Fibroblast of lung (primary cell): ENCODE measurements at regions not wholly inside any gene's neighbourhood (a gene's known extent, or its start where the extent isn't known, plus 50 kb on each side); places are given as distances from the start of the nearest gene placed in this dataset.

Experiments used
- DNase-seq, 2 donors: peaks; one replicate each; pipeline versions ENCODE4 v3.0.0 to v3.0.0-alpha.2; 2010; ENCODE audit warnings: low read depth in 2 of 2
- H2AFZ ChIP-seq: 2 replicates; pipeline ENCODE4 v1.5.1; 2012; ENCODE audit warnings: low read length, control low read depth, inconsistent platforms
- H3K27ac ChIP-seq: 2 replicates; pipeline ENCODE4 v1.5.1; 2011; ENCODE audit warnings: low read length, control low read depth; ENCODE audit not compliant: insufficient read depth
- H3K27me3 ChIP-seq: 2 replicates; pipeline ENCODE4 v1.5.1; 2011; ENCODE audit warnings: mild to moderate bottlenecking, low read length; ENCODE audit not compliant: control insufficient read depth, insufficient read depth
- H3K36me3 ChIP-seq: 2 replicates; pipeline ENCODE4 v1.5.1; 2011; ENCODE audit warnings: low read length; ENCODE audit not compliant: control insufficient read depth, insufficient read depth
- H3K4me1 ChIP-seq: 2 replicates; pipeline ENCODE4 v1.5.1; 2011; ENCODE audit warnings: low read length; ENCODE audit not compliant: control insufficient read depth, insufficient read depth; ENCODE audit errors: extremely low read depth
- H3K4me2 ChIP-seq: 2 replicates; pipeline ENCODE4 v1.5.1; 2011; ENCODE audit warnings: low read length, control low read depth; ENCODE audit not compliant: insufficient read depth; ENCODE audit errors: extremely low read depth
- H3K4me3 ChIP-seq, 4 experiments: fragments of 200-600 bp in 1 of 4; sonication (generic) in 1 of 4; replicated peaks in 1 of 4; 2 replicates each; pipeline ENCODE4 v1.5.1; 2011 to 2016; ENCODE audit warnings: low read length in 4 of 4, low read depth in 3 of 4, mild to moderate bottlenecking in 3 of 4, control low read depth in 2 of 4, inconsistent platforms in 1 of 4, mixed read lengths in 1 of 4; ENCODE audit not compliant: insufficient read depth in 1 of 4; ENCODE audit errors: control extremely low read depth in 1 of 4
- H3K79me2 ChIP-seq: 2 replicates; pipeline ENCODE4 v1.5.1; 2012; ENCODE audit warnings: mild to moderate bottlenecking, low read length, inconsistent platforms; ENCODE audit not compliant: control insufficient read depth, insufficient read depth
- H3K9ac ChIP-seq: 2 replicates; pipeline ENCODE4 v1.5.1; 2011; ENCODE audit warnings: mild to moderate bottlenecking, low read length, control low read depth; ENCODE audit not compliant: insufficient read depth
- H3K9me3 ChIP-seq: 2 replicates; pipeline ENCODE4 v1.5.1; 2012; ENCODE audit warnings: low read depth, low read length; ENCODE audit not compliant: control insufficient read depth, insufficient read depth
- H4K20me1 ChIP-seq: 2 replicates; pipeline ENCODE4 v1.5.1; 2011; ENCODE audit warnings: low read length; ENCODE audit not compliant: control insufficient read depth, insufficient read depth; ENCODE audit errors: extremely low read depth
- CTCF ChIP-seq, 2 donors: IDR thresholded peaks in 1 of 2; conservative IDR thresholded peaks in 1 of 2; 1 replicate in 1 of 2; 2 replicates in 1 of 2; pipeline ENCODE4 v1.5.1; 2011 to 2012; ENCODE audit warnings: low read length in 2 of 2, control low read depth in 1 of 2, inconsistent platforms in 1 of 2, low read depth in 1 of 2, mild to moderate bottlenecking in 1 of 2
- EZH2 ChIP-seq: IDR thresholded peaks from 2 replicates; pipeline ENCODE4 v1.5.1; 2012; ENCODE audit warnings: low read length, control low read depth, mild to moderate bottlenecking; ENCODE audit errors: missing control alignments

- no peaks in the 10 kb centered on the region for H3K9me3 ChIP-seq
- peak; percentile 46 to 84 for DNase-seq
- H3K4me2 ChIP-seq, result peak overlapping the region; percentile 77
- TF ChIP-seq EZH2, result no peak
- TF ChIP-seq CTCF (conservative IDR thresholded peaks at IDR 0.05 in 1 of 2, IDR thresholded peaks at IDR 0.05 in 1 of 2; ENCODE audit: low read depth in 1 of 2, low read length in 2 of 2), result no peak
- no peaks in the 10 kb centered on the region for H4K20me1 ChIP-seq
- no peaks in the 10 kb centered on the region for H3K79me2 ChIP-seq
- peaks cover 34% of the 10 kb centered on the region for H3K4me1 ChIP-seq
- no peak overlapping the region for H2AFZ ChIP-seq
- H3K36me3 ChIP-seq, result no peaks in the 10 kb centered on the region
- H3K27me3 ChIP-seq, result no peaks in the 10 kb centered on the region
- no peak overlapping the region for H3K9ac ChIP-seq
- no peak overlapping the region for H3K4me3 ChIP-seq
- peak overlapping the region; percentile 5 for H3K27ac ChIP-seq
Measured at GRCh38 chr12:124685689-124686369, 118.4 kb upstream of the NCOR2 start.

GRCh38 chr12:124684971-124685688 lies 117.7 kb upstream of the NCOR2 start:
- no peak for TF ChIP-seq CTCF (conservative IDR thresholded peaks at IDR 0.05 in 1 of 2, IDR thresholded peaks at IDR 0.05 in 1 of 2; ENCODE audit: low read depth in 1 of 2, low read length in 2 of 2)
- TF ChIP-seq EZH2, result no peak
- DNase-seq, result peak; percentile 85 to 86
- H3K4me1 ChIP-seq, result peaks cover 34% of the 10 kb centered on the region

GRCh38 chr12:124684496-124684895 lies 117.1 kb upstream of the NCOR2 start:
- Histone ChIP-seq H3K4me2 (peak overlapping the region; percentile 77), H4K20me1 (no peaks in the 10 kb centered on the region), H3K9me3 (no peaks in the 10 kb centered on the region), H3K4me1 (peaks cover 39% of the 10 kb centered on the region), H3K9ac (no peak overlapping the region), H3K4me3 (peak overlapping the region in 2 of 4 experiments; percentile 18 to 33), H3K27me3 (no peaks in the 10 kb centered on the region), H3K36me3 (no peaks in the 10 kb centered on the region), H3K27ac (peak overlapping the region; percentile 23), H2AFZ (no peak overlapping the region), H3K79me2 (no peaks in the 10 kb centered on the region)
- TF ChIP-seq EZH2, result no peak
- TF ChIP-seq CTCF (conservative IDR thresholded peaks at IDR 0.05 in 1 of 2, IDR thresholded peaks at IDR 0.05 in 1 of 2; ENCODE audit: low read depth in 1 of 2, low read length in 2 of 2), result no peak
- no peak for DNase-seq

More at GRCh38 chr12:124684971-124685688, 117.7 kb upstream of the NCOR2 start:
- Histone ChIP-seq H3K4me2 (peak overlapping the region; percentile 77), H3K4me3 (peak overlapping the region in 2 of 4 experiments; percentile 18 to 33), H2AFZ (no peak overlapping the region), H3K27me3 (no peaks in the 10 kb centered on the region), H3K79me2 (no peaks in the 10 kb centered on the region), H3K27ac (peak overlapping the region; percentile 23), H3K9me3 (no peaks in the 10 kb centered on the region), H3K36me3 (no peaks in the 10 kb centered on the region), H3K9ac (no peak overlapping the region), H4K20me1 (no peaks in the 10 kb centered on the region)
